ENCODE measurements at regions not wholly inside any gene's neighbourhood (a gene's known extent, or its start where the extent isn't known, plus 50 kb on each side); places are given as distances from the start of the nearest gene placed in this dataset.

DNA sequence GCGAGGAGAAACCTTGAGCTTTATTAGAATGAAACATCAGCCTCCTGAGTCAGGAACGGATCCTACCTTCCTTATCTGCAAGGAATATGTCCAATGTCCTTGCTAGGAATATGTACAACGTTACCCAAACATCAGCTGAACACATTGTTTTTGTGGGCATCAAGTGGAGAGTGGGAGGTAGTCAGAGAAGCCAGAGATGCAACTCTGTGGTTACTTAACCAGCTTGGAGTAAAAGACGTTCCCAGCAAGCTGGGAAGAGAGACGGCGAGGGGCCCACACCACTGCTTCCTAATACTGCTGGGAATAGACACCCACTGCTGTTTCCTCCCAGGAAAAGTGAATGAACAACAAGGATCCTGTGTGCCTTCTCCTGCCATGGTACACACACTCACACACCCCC, 64.3 kb downstream of the PABIR2 start:
- Histone ChIP-seq H4K20me1 (ENCODE audit: insufficient read depth) (no peaks in the 10 kb centered on the region), H3K36me3 (ENCODE audit: control insufficient read depth in 1 of 2, insufficient read depth in 2 of 2, low read length in 2 of 2) (no peaks in the 10 kb centered on the region), H3K79me2 (ENCODE audit: insufficient read depth, low read length) (no peaks in the 10 kb centered on the region), H3K27ac (ENCODE audit: low read depth, low read length) (no peak overlapping the region), H3K4me2 (ENCODE audit: low read length) (no peak overlapping the region), H3K9ac (ENCODE audit: low read length) (no peak overlapping the region), H3K9me3 (ENCODE audit: control insufficient read depth in 1 of 2, insufficient read depth in 1 of 2, low read depth in 1 of 2, low read length in 2 of 2) (no peaks in the 10 kb centered on the region), H2AFZ (ENCODE audit: low read depth, low read length, poor library complexity, severe bottlenecking) (no peak overlapping the region), H3K27me3 (ENCODE audit: insufficient read depth, low read length) (no peaks in the 10 kb centered on the region), H3K4me3 (replicated peaks in 1 of 2; ENCODE audit: low read depth in 1 of 2, low read length in 2 of 2) (no peak overlapping the region), H3K4me1 (ENCODE audit: control insufficient read depth in 1 of 2, insufficient read depth in 2 of 2, low read length in 2 of 2) (no peaks in the 10 kb centered on the region; a peak in 1 of 4 replicates), H3K9me2 (ENCODE audit: insufficient read depth) (no peaks in the 10 kb centered on the region)
- TF ChIP-seq, protein P1, sequence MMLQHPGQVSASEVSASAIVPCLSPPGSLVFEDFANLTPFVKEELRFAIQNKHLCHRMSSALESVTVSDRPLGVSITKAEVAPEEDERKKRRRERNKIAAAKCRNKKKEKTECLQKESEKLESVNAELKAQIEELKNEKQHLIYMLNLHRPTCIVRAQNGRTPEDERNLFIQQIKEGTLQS (IDR thresholded peaks at IDR 0.05) = no peak
- TF ChIP-seq RAD21 (IDR thresholded peaks at IDR 0.05; ENCODE audit: low read depth) (no peak), POLR2AphosphoS5 (IDR thresholded peaks at IDR 0.05; ENCODE audit: low read depth, low read length) (no peak), SRF (IDR thresholded peaks at IDR 0.05; ENCODE audit: low read depth) (no peak), TCF7L2 (IDR thresholded peaks at IDR 0.05; ENCODE audit: borderline replicate concordance, extremely low read depth, insufficient read depth, insufficient read length) (no peak), MAX (IDR thresholded peaks at IDR 0.05) (no peak), EZH2 (IDR thresholded peaks at IDR 0.05) (no peak), CEBPB (IDR thresholded peaks at IDR 0.05; ENCODE audit: low read depth) (no peak), CBX3 (IDR thresholded peaks at IDR 0.05; ENCODE audit: low read depth) (no peak), FOSL1 (IDR thresholded peaks at IDR 0.05; ENCODE audit: low read depth) (no peak), POLR2A (IDR thresholded peaks at IDR 0.05; ENCODE audit: borderline replicate concordance, extremely low read depth, insufficient read depth, insufficient read length) (no peak), YY1 (IDR thresholded peaks at IDR 0.05; ENCODE audit: extremely low read depth, insufficient replicate concordance, low read depth, low read length) (no peak), SP1 (IDR thresholded peaks at IDR 0.05; ENCODE audit: low read depth) (no peak), ELF1 (IDR thresholded peaks at IDR 0.05; ENCODE audit: borderline replicate concordance, low read depth) (no peak)
- TF ChIP-seq, protein P2, sequence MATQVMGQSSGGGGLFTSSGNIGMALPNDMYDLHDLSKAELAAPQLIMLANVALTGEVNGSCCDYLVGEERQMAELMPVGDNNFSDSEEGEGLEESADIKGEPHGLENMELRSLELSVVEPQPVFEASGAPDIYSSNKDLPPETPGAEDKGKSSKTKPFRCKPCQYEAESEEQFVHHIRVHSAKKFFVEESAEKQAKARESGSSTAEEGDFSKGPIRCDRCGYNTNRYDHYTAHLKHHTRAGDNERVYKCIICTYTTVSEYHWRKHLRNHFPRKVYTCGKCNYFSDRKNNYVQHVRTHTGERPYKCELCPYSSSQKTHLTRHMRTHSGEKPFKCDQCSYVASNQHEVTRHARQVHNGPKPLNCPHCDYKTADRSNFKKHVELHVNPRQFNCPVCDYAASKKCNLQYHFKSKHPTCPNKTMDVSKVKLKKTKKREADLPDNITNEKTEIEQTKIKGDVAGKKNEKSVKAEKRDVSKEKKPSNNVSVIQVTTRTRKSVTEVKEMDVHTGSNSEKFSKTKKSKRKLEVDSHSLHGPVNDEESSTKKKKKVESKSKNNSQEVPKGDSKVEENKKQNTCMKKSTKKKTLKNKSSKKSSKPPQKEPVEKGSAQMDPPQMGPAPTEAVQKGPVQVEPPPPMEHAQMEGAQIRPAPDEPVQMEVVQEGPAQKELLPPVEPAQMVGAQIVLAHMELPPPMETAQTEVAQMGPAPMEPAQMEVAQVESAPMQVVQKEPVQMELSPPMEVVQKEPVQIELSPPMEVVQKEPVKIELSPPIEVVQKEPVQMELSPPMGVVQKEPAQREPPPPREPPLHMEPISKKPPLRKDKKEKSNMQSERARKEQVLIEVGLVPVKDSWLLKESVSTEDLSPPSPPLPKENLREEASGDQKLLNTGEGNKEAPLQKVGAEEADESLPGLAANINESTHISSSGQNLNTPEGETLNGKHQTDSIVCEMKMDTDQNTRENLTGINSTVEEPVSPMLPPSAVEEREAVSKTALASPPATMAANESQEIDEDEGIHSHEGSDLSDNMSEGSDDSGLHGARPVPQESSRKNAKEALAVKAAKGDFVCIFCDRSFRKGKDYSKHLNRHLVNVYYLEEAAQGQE (IDR thresholded peaks at IDR 0.05; ENCODE audit: low read depth) = no peak
- ATAC-seq (no peak), DNase-seq (ENCODE audit: low read depth, low spot score) (no peak)
- ChIA-PET RAD21 (ENCODE audit: low non-redundant PET in 1 of 2, low total read pairs in 2 of 2, uncharacterized antibody in 2 of 2, unreplicated experiment in 2 of 2) (no interaction called here), POLR2A (no interaction called here), CTCF (no interaction called here)
- intact Hi-C loops (cut with micrococcal nuclease) = no loop called here
- no TSS peak for BruUV-seq (replicated peaks)
